ENCODE measurements at regions not wholly inside any gene's neighbourhood (a gene's known extent, or its start where the extent isn't known, plus 50 kb on each side); places are given as distances from the start of the nearest gene placed in this dataset.

GRCh38 chr4:124219389-124219788, 493.1 kb downstream of the ANKRD50 start:
- no peaks in the 10 kb centered on the region for H3K36me3 ChIP-seq
- no peak for TF ChIP-seq CTCF (IDR thresholded peaks at IDR 0.05; ENCODE audit: low read depth, low read length)
- no peaks in the 10 kb centered on the region for H3K27me3 ChIP-seq (ENCODE audit: insufficient read depth, low read depth, severe bottlenecking)
- H3K9me3 ChIP-seq (ENCODE audit: severe bottlenecking): no peaks in the 10 kb centered on the region
- no peak overlapping the region for H3K4me3 ChIP-seq (ENCODE audit: low read depth, low read length)
- H3K27ac ChIP-seq: no peak overlapping the region
- DNase-seq: no peak

GRCh38 chr4:124224256-124224655, 488.3 kb downstream of the ANKRD50 start:
- no peak for DNase-seq
- no peak overlapping the region for H3K4me3 ChIP-seq (ENCODE audit: low read depth, low read length)
- H3K27ac ChIP-seq: no peak overlapping the region
- H3K27me3 ChIP-seq (ENCODE audit: insufficient read depth, low read depth, severe bottlenecking): no peaks in the 10 kb centered on the region
- TF ChIP-seq CTCF (IDR thresholded peaks at IDR 0.05; ENCODE audit: low read depth, low read length): no peak
- no peaks in the 10 kb centered on the region for H3K9me3 ChIP-seq (ENCODE audit: severe bottlenecking)
- H3K36me3 ChIP-seq: no peaks in the 10 kb centered on the region

- Histone ChIP-seq H3K36me3 (no peaks in the 10 kb centered on the region), H3K27ac (no peak overlapping the region), H3K4me3 (ENCODE audit: low read depth, low read length) (no peak overlapping the region), H3K9me3 (ENCODE audit: severe bottlenecking) (no peaks in the 10 kb centered on the region), H3K27me3 (ENCODE audit: insufficient read depth, low read depth, severe bottlenecking) (no peaks in the 10 kb centered on the region)
- no peak for TF ChIP-seq CTCF (IDR thresholded peaks at IDR 0.05; ENCODE audit: low read depth, low read length)
- no peak for DNase-seq
Observed at GRCh38 chr4:124227981-124228380, 484.6 kb downstream of the ANKRD50 start.

GRCh38 chr4:124230268-124230667, 482.3 kb downstream of the ANKRD50 start:
- DNase-seq: no peak
- no peak overlapping the region for H3K27ac ChIP-seq
- H3K4me3 ChIP-seq (ENCODE audit: low read depth, low read length): no peak overlapping the region
- H3K27me3 ChIP-seq (ENCODE audit: insufficient read depth, low read depth, severe bottlenecking): no peaks in the 10 kb centered on the region
- no peaks in the 10 kb centered on the region for H3K36me3 ChIP-seq
- H3K9me3 ChIP-seq (ENCODE audit: severe bottlenecking): no peaks in the 10 kb centered on the region
- TF ChIP-seq CTCF (IDR thresholded peaks at IDR 0.05; ENCODE audit: low read depth, low read length): no peak

- Histone ChIP-seq H3K27me3 (ENCODE audit: insufficient read depth, low read depth, severe bottlenecking) (no peaks in the 10 kb centered on the region), H3K9me3 (ENCODE audit: severe bottlenecking) (no peaks in the 10 kb centered on the region), H3K27ac (no peak overlapping the region), H3K4me3 (ENCODE audit: low read depth, low read length) (no peak overlapping the region), H3K36me3 (no peaks in the 10 kb centered on the region)
- DNase-seq: no peak
- TF ChIP-seq CTCF (IDR thresholded peaks at IDR 0.05; ENCODE audit: low read depth, low read length): no peak
Observed at GRCh38 chr4:124234771-124235170, 477.8 kb downstream of the ANKRD50 start.

GRCh38 chr4:124243671-124244366, 468.7 kb downstream of the ANKRD50 start:
- H3K36me3 ChIP-seq: no peaks in the 10 kb centered on the region
- DNase-seq: no peak
- H3K9me3 ChIP-seq (ENCODE audit: severe bottlenecking): peaks cover 5% of the 10 kb centered on the region
- H3K27ac ChIP-seq: no peak overlapping the region
- H3K4me3 ChIP-seq (ENCODE audit: low read depth, low read length): no peak overlapping the region
- no peak for TF ChIP-seq CTCF (IDR thresholded peaks at IDR 0.05; ENCODE audit: low read depth, low read length)
- H3K27me3 ChIP-seq (ENCODE audit: insufficient read depth, low read depth, severe bottlenecking): no peaks in the 10 kb centered on the region
